Glutamatergic neuron (in vitro differentiated cells): ENCODE measurements at regions not wholly inside any gene's neighbourhood (a gene's known extent, or its start where the extent isn't known, plus 50 kb on each side); places are given as distances from the start of the nearest gene placed in this dataset.

Source experiments
- DNase-seq: peaks from one replicate; pipeline ENCODE4 v3.0.0; 2022
- H3K27ac Mint-ChIP-seq: one replicate; pipeline ENCODE4 v1.8.0; 2020; ENCODE audit warnings: mild to moderate bottlenecking, mixed read lengths, inconsistent platforms; ENCODE audit not compliant: unreplicated experiment
- H3K27me3 Mint-ChIP-seq: one replicate; pipeline ENCODE4 v1.8.0; 2020; ENCODE audit warnings: mild to moderate bottlenecking, moderate library complexity, mixed read lengths, inconsistent platforms; ENCODE audit not compliant: unreplicated experiment
- H3K36me3 Mint-ChIP-seq: one replicate; pipeline ENCODE4 v1.8.0; 2020; ENCODE audit warnings: mild to moderate bottlenecking, mixed read lengths, inconsistent platforms; ENCODE audit not compliant: unreplicated experiment
- H3K4me1 Mint-ChIP-seq: one replicate; pipeline ENCODE4 v1.8.0; 2020; ENCODE audit warnings: mild to moderate bottlenecking, low read depth, mixed read lengths, inconsistent platforms; ENCODE audit not compliant: unreplicated experiment
- H3K4me3 Mint-ChIP-seq: one replicate; pipeline ENCODE4 v1.8.0; 2020; ENCODE audit warnings: mild to moderate bottlenecking, mixed read lengths, inconsistent platforms; ENCODE audit not compliant: unreplicated experiment
- H3K9me3 Mint-ChIP-seq: one replicate; pipeline ENCODE4 v1.8.0; 2020; ENCODE audit warnings: mild to moderate bottlenecking, moderate library complexity, mixed read lengths, inconsistent platforms; ENCODE audit not compliant: unreplicated experiment
- TF ChIP-seq, protein P1 (sequence below): fragments of 200-600 bp; sonication (generic); IDR thresholded peaks from one replicate; pipeline ENCODE4 v1.5.0; 2021; ENCODE audit not compliant: partially characterized antibody, unreplicated experiment

DNA sequence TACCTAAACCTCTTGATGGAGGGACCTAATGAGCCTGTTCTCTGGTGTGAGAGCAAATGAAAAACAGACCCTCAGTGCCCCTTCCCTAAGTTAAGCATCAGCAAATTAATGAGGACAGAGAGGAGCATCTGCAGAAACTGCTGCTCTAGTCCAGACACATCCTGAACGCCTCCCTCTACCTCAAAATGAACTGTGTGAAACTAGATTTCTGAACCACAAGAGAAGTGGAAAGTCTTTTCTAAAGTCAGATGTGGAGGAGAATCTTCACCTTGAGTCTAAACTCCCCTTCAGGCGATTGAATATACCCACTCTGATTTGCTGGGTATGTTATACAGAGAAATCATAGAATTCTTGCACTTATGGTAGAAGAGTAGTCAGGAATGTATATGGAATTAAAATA, 104.4 kb upstream of the AMZ2 start:
- TF ChIP-seq, protein P1, sequence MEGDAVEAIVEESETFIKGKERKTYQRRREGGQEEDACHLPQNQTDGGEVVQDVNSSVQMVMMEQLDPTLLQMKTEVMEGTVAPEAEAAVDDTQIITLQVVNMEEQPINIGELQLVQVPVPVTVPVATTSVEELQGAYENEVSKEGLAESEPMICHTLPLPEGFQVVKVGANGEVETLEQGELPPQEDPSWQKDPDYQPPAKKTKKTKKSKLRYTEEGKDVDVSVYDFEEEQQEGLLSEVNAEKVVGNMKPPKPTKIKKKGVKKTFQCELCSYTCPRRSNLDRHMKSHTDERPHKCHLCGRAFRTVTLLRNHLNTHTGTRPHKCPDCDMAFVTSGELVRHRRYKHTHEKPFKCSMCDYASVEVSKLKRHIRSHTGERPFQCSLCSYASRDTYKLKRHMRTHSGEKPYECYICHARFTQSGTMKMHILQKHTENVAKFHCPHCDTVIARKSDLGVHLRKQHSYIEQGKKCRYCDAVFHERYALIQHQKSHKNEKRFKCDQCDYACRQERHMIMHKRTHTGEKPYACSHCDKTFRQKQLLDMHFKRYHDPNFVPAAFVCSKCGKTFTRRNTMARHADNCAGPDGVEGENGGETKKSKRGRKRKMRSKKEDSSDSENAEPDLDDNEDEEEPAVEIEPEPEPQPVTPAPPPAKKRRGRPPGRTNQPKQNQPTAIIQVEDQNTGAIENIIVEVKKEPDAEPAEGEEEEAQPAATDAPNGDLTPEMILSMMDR = no peak
- Mint-ChIP-seq H3K9me3 (no peaks in the 10 kb centered on the region), H3K4me3 (no peak overlapping the region), H3K27ac (no peak overlapping the region), H3K4me1 (no peaks in the 10 kb centered on the region), H3K36me3 (no peaks in the 10 kb centered on the region), H3K27me3 (no peaks in the 10 kb centered on the region)
- no peak for DNase-seq

DNA sequence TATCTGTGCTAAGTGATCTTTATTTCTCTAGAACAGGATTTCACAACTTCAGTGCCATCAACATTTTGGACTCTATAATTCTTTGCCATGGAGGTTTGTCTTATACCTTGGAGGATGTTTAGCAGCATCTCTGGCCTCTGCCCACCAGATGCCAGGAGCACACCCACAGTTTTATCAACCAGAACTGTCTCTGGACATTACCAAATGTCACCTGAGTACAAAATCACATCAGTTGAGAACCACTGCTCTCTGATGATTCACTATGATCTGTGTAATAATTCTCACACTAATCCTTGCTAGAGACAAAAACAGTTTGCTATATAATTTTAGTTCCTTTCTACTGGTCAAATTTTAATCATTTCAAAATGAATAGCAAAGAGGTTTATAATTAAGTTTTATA, 102.8 kb upstream of the AMZ2 start:
- Mint-ChIP-seq H3K36me3 (peaks cover 5% of the 10 kb centered on the region), H3K27ac (no peak overlapping the region), H3K4me3 (no peak overlapping the region), H3K9me3 (no peaks in the 10 kb centered on the region), H3K4me1 (no peaks in the 10 kb centered on the region), H3K27me3 (no peaks in the 10 kb centered on the region)
- no peak for DNase-seq
- TF ChIP-seq, protein P1 = no peak

DNA sequence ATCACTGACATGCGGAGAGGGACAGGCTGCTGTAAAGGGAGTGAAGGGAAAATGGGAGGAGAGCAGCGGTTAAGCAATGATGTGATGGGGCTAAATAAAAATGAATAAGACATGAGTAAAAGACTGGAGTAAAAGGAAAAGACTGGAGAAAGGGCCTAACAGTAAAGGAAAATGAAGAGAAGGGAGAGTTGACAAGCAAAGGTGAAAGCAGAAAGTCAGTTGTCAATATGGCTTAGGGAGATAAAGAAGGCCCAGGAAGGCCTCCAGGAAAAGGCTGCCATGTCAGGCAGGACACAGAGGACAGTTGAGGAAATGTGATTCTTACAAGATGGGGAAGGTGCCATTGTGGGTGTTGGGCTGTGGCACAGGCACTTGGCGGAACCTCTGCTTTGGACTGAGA, 98.9 kb upstream of the AMZ2 start:
- peaks cover 4% of the 10 kb centered on the region for H3K4me1 Mint-ChIP-seq
- no peak overlapping the region for H3K27ac Mint-ChIP-seq
- H3K9me3 Mint-ChIP-seq = no peaks in the 10 kb centered on the region
- no peaks in the 10 kb centered on the region for H3K27me3 Mint-ChIP-seq
- TF ChIP-seq, protein P1 = no peak
- H3K4me3 Mint-ChIP-seq = no peak overlapping the region
- H3K36me3 Mint-ChIP-seq = peaks cover 5% of the 10 kb centered on the region
- no peak for DNase-seq

DNA sequence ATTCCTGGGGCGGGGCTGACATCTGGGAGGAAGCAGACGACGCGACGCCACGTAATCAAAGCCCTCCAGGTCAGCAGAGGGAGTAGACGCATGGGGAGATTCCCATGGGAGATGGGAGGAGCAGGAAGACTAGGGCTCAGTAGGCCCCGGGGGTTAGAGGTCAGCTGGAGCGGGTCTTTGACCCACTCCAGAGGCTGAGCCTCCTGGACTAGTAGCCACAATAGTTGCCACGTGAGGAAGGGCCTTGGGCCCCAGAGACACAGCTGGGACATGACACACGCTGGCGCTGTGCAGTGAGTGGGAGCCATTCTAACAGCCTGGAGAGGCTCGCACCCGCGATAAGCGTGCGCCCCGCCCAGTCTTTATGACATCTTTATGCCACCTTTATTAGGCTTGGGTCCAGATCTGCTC, 95.7 kb upstream of the AMZ2 start:
- no peak for DNase-seq
- TF ChIP-seq, protein P1 = no peak
- Mint-ChIP-seq H3K9me3 (no peaks in the 10 kb centered on the region), H3K4me1 (peaks cover 4% of the 10 kb centered on the region), H3K4me3 (no peak overlapping the region), H3K36me3 (peaks cover 5% of the 10 kb centered on the region), H3K27me3 (no peaks in the 10 kb centered on the region), H3K27ac (no peak overlapping the region)

DNA sequence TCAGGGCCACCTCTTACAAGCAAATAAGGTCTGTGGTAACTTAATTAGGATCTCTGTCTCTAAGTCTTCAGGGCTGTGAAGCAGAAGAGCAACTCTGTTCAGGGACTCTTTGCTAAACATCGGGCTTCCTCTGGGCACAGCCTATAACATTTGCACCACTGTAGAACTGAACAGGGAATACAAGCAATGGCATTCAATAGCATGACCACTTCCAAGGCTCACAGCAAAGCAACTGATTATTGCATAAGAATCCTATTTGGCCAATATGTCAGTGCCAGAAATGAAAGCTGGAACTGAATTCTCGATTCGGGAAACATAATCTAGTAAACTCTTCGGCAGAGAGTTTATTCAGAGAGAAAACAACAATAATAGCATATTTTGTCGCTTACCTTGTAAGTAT, 92.2 kb upstream of the AMZ2 start:
- no peak overlapping the region for H3K27ac Mint-ChIP-seq
- H3K36me3 Mint-ChIP-seq = no peaks in the 10 kb centered on the region
- H3K27me3 Mint-ChIP-seq = no peaks in the 10 kb centered on the region
- H3K9me3 Mint-ChIP-seq = no peaks in the 10 kb centered on the region
- peaks cover 4% of the 10 kb centered on the region for H3K4me1 Mint-ChIP-seq
- no peak for DNase-seq
- TF ChIP-seq, protein P1 = no peak
- no peak overlapping the region for H3K4me3 Mint-ChIP-seq
